NCI-H2196 treated with DMSO at 0.1 percent for 48 hours (cell line): ENCODE measurements at regions not wholly inside any gene's neighbourhood (a gene's known extent, or its start where the extent isn't known, plus 50 kb on each side); places are given as distances from the start of the nearest gene placed in this dataset.

Experiments used
- DNase-seq: peaks from one replicate; lab custom pipeline; 2025; ENCODE audit not compliant: unreplicated experiment; lab: John Stamatoyannopoulos, UW

GRCh38 chr5:168179192-168179593 lies 112.3 kb upstream of the WWC1 start:
- DNase-seq, result no peak

- no peak for DNase-seq
Observed at GRCh38 chr5:168182269-168182668, 109.2 kb upstream of the WWC1 start.

- DNase-seq, result no peak
Observed at GRCh38 chr5:168184103-168184502, 107.3 kb upstream of the WWC1 start.

GRCh38 chr5:168186289-168187074 lies 105.0 kb upstream of the WWC1 start:
- DNase-seq, result no peak

- DNase-seq, result no peak
Observed at GRCh38 chr5:168187614-168188013, 103.8 kb upstream of the WWC1 start.

- no peak for DNase-seq
Observed at GRCh38 chr5:168188182-168188581, 103.3 kb upstream of the WWC1 start.

GRCh38 chr5:168192120-168192519 lies 99.3 kb upstream of the WWC1 start:
- DNase-seq, result no peak

GRCh38 chr5:168193493-168194250 lies 97.8 kb upstream of the WWC1 start:
- DNase-seq, result no peak

GRCh38 chr5:168195110-168195509 lies 96.3 kb upstream of the WWC1 start:
- no peak for DNase-seq

GRCh38 chr5:168198359-168198758 lies 93.1 kb upstream of the WWC1 start:
- DNase-seq, result no peak

GRCh38 chr5:168202996-168203395 lies 88.4 kb upstream of the WWC1 start:
- no peak for DNase-seq

GRCh38 chr5:168204165-168204564 lies 87.3 kb upstream of the WWC1 start:
- no peak for DNase-seq

- no peak for DNase-seq
Observed at GRCh38 chr5:168207450-168208029, 83.9 kb upstream of the WWC1 start.

- DNase-seq, result no peak
Observed at GRCh38 chr5:168209244-168209995, 82.0 kb upstream of the WWC1 start.

- DNase-seq, result no peak
Observed at GRCh38 chr5:168209997-168210396, 81.4 kb upstream of the WWC1 start.

GRCh38 chr5:168211245-168211644 lies 80.2 kb upstream of the WWC1 start:
- no peak for DNase-seq

GRCh38 chr5:168211936-168212335 lies 79.5 kb upstream of the WWC1 start:
- DNase-seq, result no peak

GRCh38 chr5:168214071-168214470 lies 77.4 kb upstream of the WWC1 start:
- DNase-seq, result no peak

GRCh38 chr5:168214886-168215285 lies 76.6 kb upstream of the WWC1 start:
- DNase-seq, result no peak

GRCh38 chr5:168215646-168216045 lies 75.8 kb upstream of the WWC1 start:
- DNase-seq, result no peak

- DNase-seq, result no peak
Observed at GRCh38 chr5:168216989-168217388, 74.5 kb upstream of the WWC1 start.
